ENCODE measurements at regions not wholly inside any gene's neighbourhood (a gene's known extent, or its start where the extent isn't known, plus 50 kb on each side); places are given as distances from the start of the nearest gene placed in this dataset.

GRCh38 chr7:86920154-86920553, 139.3 kb downstream of the ELAPOR2 start:
- ChIA-PET CTCF (no interaction called here), POLR2A (no interaction called here)

GRCh38 chr7:86918245-86918644, 141.2 kb downstream of the ELAPOR2 start:
- ChIA-PET POLR2A (no interaction called here), CTCF (no interaction called here)

GRCh38 chr7:86916277-86916825, 143.1 kb downstream of the ELAPOR2 start:
- ChIA-PET CTCF (interaction anchor here (0.6 kb wide), 1 partner anchor 424 kb away, joined by 3 read pairs; no protein-coding TSS in a partner anchor), POLR2A (interaction anchor here (0.6 kb wide), 1 partner anchor 63 kb away, joined by 4 read pairs; no protein-coding TSS in a partner anchor)

DNA sequence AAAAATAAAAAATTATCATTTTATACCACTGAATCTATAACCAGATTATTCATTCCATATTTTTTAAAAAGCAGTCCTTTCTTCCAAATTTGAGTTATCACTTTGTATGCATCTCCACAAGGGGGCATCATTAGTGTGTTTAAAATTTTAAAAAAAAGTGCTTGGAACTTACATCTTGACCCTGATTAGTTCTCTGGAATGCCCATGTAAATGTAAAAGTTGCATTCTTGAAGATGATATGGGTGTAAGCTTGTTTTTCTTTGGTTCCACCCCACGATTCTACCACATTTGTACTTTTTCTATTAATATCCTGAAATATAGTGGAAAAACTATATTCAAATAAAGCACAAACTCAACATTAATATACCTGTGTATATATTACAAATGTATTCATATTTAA, 144.9 kb downstream of the ELAPOR2 start:
- POLR2A ChIA-PET: no interaction called here
- CTCF ChIA-PET: no interaction called here

Measured in activated CD8-positive, alpha-beta memory T cell treated with anti-CD3 and anti-CD28 coated beads for 36 hours (primary cell).